A673 (cell line): ENCODE measurements at regions not wholly inside any gene's neighbourhood (a gene's known extent, or its start where the extent isn't known, plus 50 kb on each side); places are given as distances from the start of the nearest gene placed in this dataset.

Experiments
- CTCF ChIP-seq: fragments of 300-800, 200-600 bp; sonication (generic); conservative IDR thresholded peaks from 2 replicates; pipeline ENCODE4 v1.5.1; 2017; ENCODE audit warnings: low read depth, mild to moderate bottlenecking, antibody characterized with exemption, low read length, moderate library complexity, mixed read lengths
- EZH2 ChIP-seq: fragments of 200-600 bp; sonication (generic); IDR thresholded peaks from 2 replicates; pipeline ENCODE4 v1.6.1; 2017; ENCODE audit warnings: borderline replicate concordance, low read depth, mild to moderate bottlenecking, mixed read lengths, antibody characterized with exemption, low read length; ENCODE audit not compliant: poor library complexity, severe bottlenecking

GRCh38 chr6:95819939-95820338 is 195.8 kb upstream of the FUT9 start:
- TF ChIP-seq CTCF (peak; percentile 49), EZH2 (no peak)
